Stomach (tissue), 8 donors: ENCODE measurements at regions not wholly inside any gene's neighbourhood (a gene's known extent, or its start where the extent isn't known, plus 50 kb on each side); places are given as distances from the start of the nearest gene placed in this dataset.

Experiments
- DNase-seq, 2 donors: peaks; one replicate each; pipeline versions ENCODE4 v3.0.0 to v3.0.0-alpha.2; 2013 to 2019
- H3K27ac ChIP-seq, 5 donors: fragments of 200-600 bp in 4 of 5; sonication (generic) in 4 of 5; one replicate each; pipeline ENCODE4 v1.5.1; 2013 to 2019; ENCODE audit warnings: mild to moderate bottlenecking in 1 of 5, moderate library complexity in 1 of 5
- H3K27me3 ChIP-seq, 3 donors: fragments of 200-600 bp; sonication (generic); one replicate each; pipeline ENCODE4 v1.5.1; 2017 to 2019; ENCODE audit warnings: mixed run types in 1 of 3
- H3K36me3 ChIP-seq, 4 donors: fragments of 200-600 bp; sonication (generic); 1 replicate in 3 of 4; 2 replicates in 1 of 4; pipeline ENCODE4 v1.5.1; 2016 to 2019
- H3K4me1 ChIP-seq, 4 donors: fragments of 200-600 bp; sonication (generic); one replicate each; pipeline ENCODE4 v1.5.1; 2016 to 2019
- H3K4me3 ChIP-seq, 4 donors: fragments of 200-600 bp; sonication (generic) in 3 of 4; one replicate each; pipeline ENCODE4 v1.5.1; 2016 to 2019; ENCODE audit warnings: mild to moderate bottlenecking in 1 of 4
- H3K9me3 ChIP-seq, 4 donors: fragments of 200-600 bp; sonication (generic); one replicate each; pipeline ENCODE4 v1.5.1; 2016 to 2019
- CTCF ChIP-seq, 7 experiments: fragments of 450-650 bp in 4 of 7; fragments of 200-600 bp in 3 of 7; sonication (generic) in 3 of 7; IDR thresholded peaks; one replicate each; pipeline ENCODE4 v1.5.1; 2016 to 2019; ENCODE audit warnings: antibody characterized with exemption in 7 of 7, control low read depth in 2 of 7, mild to moderate bottlenecking in 1 of 7
- EP300 ChIP-seq: sonication (generic); formaldehyde crosslinking; IDR thresholded peaks from one replicate; pipeline ENCODE4 v1.6.1; 2017; ENCODE audit warnings: antibody characterized with exemption
- POLR2A ChIP-seq, 4 donors: fragments of 450-650 bp; IDR thresholded peaks; one replicate each; pipeline ENCODE4 v1.6.1; 2016; ENCODE audit warnings: antibody characterized with exemption in 4 of 4, control low read depth in 2 of 4, mild to moderate bottlenecking in 1 of 4, moderate library complexity in 1 of 4
- POLR2AphosphoS5 ChIP-seq, 3 donors: sonication (generic); formaldehyde crosslinking; IDR thresholded peaks; one replicate each; pipeline ENCODE4 v1.6.1; 2016; ENCODE audit warnings: antibody characterized with exemption in 3 of 3
- WGBS, 5 donors: extraction: QIAGEN DNeasy Blood & Tissue Kit in 3 of 5; methylation state at CpG; one replicate each; pipeline versions ENCODE4 v1.1.5 to v1.1.7; 2013 to 2018; 5-methylcytosine and 5-hydroxymethylcytosine counted together
- intact Hi-C: fragments of 100-400 bp; cut with DNase I; formaldehyde crosslinking; loops from one replicate; pipeline ENCODE4 v1.15.1; 2023; ENCODE audit warnings: low total_unique reads
- donor health status: healthy with polysubstance abuse.
- donor health status: Bipolar disorder and iron deficiency.
- donor health status: healthy.

- TF ChIP-seq CTCF (IDR thresholded peaks at IDR 0.05) = no peak
- no peak for TF ChIP-seq POLR2A (IDR thresholded peaks at IDR 0.05)
- TF ChIP-seq EP300 = no peak
- no peak for DNase-seq
- H3K27me3 ChIP-seq = no peaks in the 10 kb centered on the region
- H3K4me3 ChIP-seq = no peak overlapping the region
- no peaks in the 10 kb centered on the region for H3K4me1 ChIP-seq
- intact Hi-C loops = no loop called here
- no peaks in the 10 kb centered on the region for H3K9me3 ChIP-seq
- H3K36me3 ChIP-seq = no peaks in the 10 kb centered on the region
- 78 to 95% (median 83%) methylated on average over 7 of the region's 7 CpGs for WGBS, 5 donors
- no peak overlapping the region for H3K27ac ChIP-seq
Observed at GRCh38 chr2:122138561-122138960, 383.1 kb downstream of the TSN start.

GRCh38 chr2:122139739-122140420, 384.4 kb downstream of the TSN start:
- no peak for TF ChIP-seq POLR2A (IDR thresholded peaks at IDR 0.05)
- TF ChIP-seq CTCF (IDR thresholded peaks at IDR 0.05) = no peak
- no peak for TF ChIP-seq EP300
- TF ChIP-seq POLR2AphosphoS5 (IDR thresholded peaks at IDR 0.05) = no peak
- intact Hi-C loops = no loop called here
- no peak overlapping the region for H3K4me3 ChIP-seq
- H3K9me3 ChIP-seq = no peaks in the 10 kb centered on the region
- H3K27ac ChIP-seq = no peak overlapping the region
- H3K36me3 ChIP-seq = no peaks in the 10 kb centered on the region
- no peaks in the 10 kb centered on the region for H3K4me1 ChIP-seq
- H3K27me3 ChIP-seq = no peaks in the 10 kb centered on the region
- WGBS, 5 donors = 75 to 85% (median 77%) methylated on average over 11 of the region's 11 CpGs
- no peak for DNase-seq

GRCh38 chr2:122144884-122145283, 389.4 kb downstream of the TSN start:
- Histone ChIP-seq H3K27ac (no peak overlapping the region), H3K27me3 (no peaks in the 10 kb centered on the region), H3K36me3 (no peaks in the 10 kb centered on the region), H3K9me3 (no peaks in the 10 kb centered on the region), H3K4me1 (no peaks in the 10 kb centered on the region), H3K4me3 (no peak overlapping the region)
- WGBS, 5 donors = 76 to 94% (median 89%) methylated on average over 3 of the region's 3 CpGs
- no peak for DNase-seq
- no peak for TF ChIP-seq CTCF (IDR thresholded peaks at IDR 0.05)
- no peak for TF ChIP-seq EP300
- intact Hi-C loops = no loop called here

- TF ChIP-seq CTCF (IDR thresholded peaks at IDR 0.05) = no peak
- TF ChIP-seq EP300 = no peak
- TF ChIP-seq POLR2A (IDR thresholded peaks at IDR 0.05) = no peak
- no peak for TF ChIP-seq POLR2AphosphoS5 (IDR thresholded peaks at IDR 0.05)
- Histone ChIP-seq H3K27ac (no peak overlapping the region), H3K4me3 (no peak overlapping the region), H3K36me3 (no peaks in the 10 kb centered on the region), H3K27me3 (no peaks in the 10 kb centered on the region), H3K9me3 (no peaks in the 10 kb centered on the region), H3K4me1 (no peaks in the 10 kb centered on the region)
- DNase-seq = no peak
- intact Hi-C loops = no loop called here
- 76 to 91% (median 82%) methylated on average over 3 of the region's 3 CpGs for WGBS, 5 donors
Observed at GRCh38 chr2:122145856-122146255, 390.4 kb downstream of the TSN start.
